NCI-H1105 treated with DMSO at 0.1 percent for 48 hours (cell line): ENCODE measurements at regions not wholly inside any gene's neighbourhood (a gene's known extent, or its start where the extent isn't known, plus 50 kb on each side); places are given as distances from the start of the nearest gene placed in this dataset.

ENCODE experiments used
- DNase-seq: peaks from one replicate; lab custom pipeline; 2025; lab: John Stamatoyannopoulos, UW

- DNase-seq = no peak
These were observed 193.7 kb downstream of the PTPN20 start for GRCh38 chr10:47104786-47105385.

- DNase-seq = no peak
These were observed 192.8 kb upstream of the GDF10 start for GRCh38 chr10:47107007-47107747.

GRCh38 chr10:47109906-47110305, 190.1 kb upstream of the GDF10 start:
- DNase-seq = no peak

GRCh38 chr10:47111329-47111862, 188.6 kb upstream of the GDF10 start:
- no peak for DNase-seq

GRCh38 chr10:47112612-47113011, 187.4 kb upstream of the GDF10 start:
- DNase-seq = no peak

GRCh38 chr10:47113907-47114500, 186.0 kb upstream of the GDF10 start:
- no peak for DNase-seq

- no peak for DNase-seq
These were observed 185.3 kb upstream of the GDF10 start for GRCh38 chr10:47114680-47115186.

- DNase-seq = no peak
These were observed 184.7 kb upstream of the GDF10 start for GRCh38 chr10:47115322-47115721.

- DNase-seq = no peak
These were observed 183.6 kb upstream of the GDF10 start for GRCh38 chr10:47116445-47116844.

- no peak for DNase-seq
These were observed 181.7 kb upstream of the GDF10 start for GRCh38 chr10:47118326-47118725.

- no peak for DNase-seq
These were observed 178.7 kb upstream of the GDF10 start for GRCh38 chr10:47121336-47121735.

- DNase-seq = no peak
These were observed 176.2 kb upstream of the GDF10 start for GRCh38 chr10:47123716-47124288.

GRCh38 chr10:47127188-47127785, 172.7 kb upstream of the GDF10 start:
- DNase-seq = no peak

GRCh38 chr10:47130491-47130890, 169.5 kb upstream of the GDF10 start:
- DNase-seq = no peak

GRCh38 chr10:47133871-47134570, 166.0 kb upstream of the GDF10 start:
- no peak for DNase-seq

- no peak for DNase-seq
These were observed 163.1 kb upstream of the GDF10 start for GRCh38 chr10:47136866-47137265.

- no peak for DNase-seq
These were observed 162.6 kb upstream of the GDF10 start for GRCh38 chr10:47137311-47137851.

- DNase-seq = no peak
These were observed 160.9 kb upstream of the GDF10 start for GRCh38 chr10:47139121-47139520.

- no peak for DNase-seq
These were observed 159.1 kb upstream of the GDF10 start for GRCh38 chr10:47140761-47141348.

- no peak for DNase-seq
These were observed 158.6 kb upstream of the GDF10 start for GRCh38 chr10:47141349-47141748.

- DNase-seq = no peak
These were observed 156.9 kb upstream of the GDF10 start for GRCh38 chr10:47143072-47143471.
